Cardiac fibroblast (primary cell): ENCODE measurements at regions not wholly inside any gene's neighbourhood (a gene's known extent, or its start where the extent isn't known, plus 50 kb on each side); places are given as distances from the start of the nearest gene placed in this dataset.
A peak's percentile ranks its signal among the peaks of the same experiment; 100 is the strongest.

Source experiments
- DNase-seq, 2 donors: peaks; one replicate each; pipeline versions ENCODE4 v3.0.0 to v3.0.0-alpha.2; 2010; ENCODE audit warnings: low read depth in 2 of 2
- H3K4me3 ChIP-seq, 2 donors: replicated peaks in 1 of 2; 1 replicate in 1 of 2; 2 replicates in 1 of 2; pipeline ENCODE4 v1.5.1; 2011; ENCODE audit warnings: low read depth in 2 of 2, low read length in 2 of 2, mild to moderate bottlenecking in 2 of 2, moderate library complexity in 1 of 2
- TF ChIP-seq, protein P1 (sequence below): IDR thresholded peaks from one replicate; pipeline ENCODE4 v1.5.1; 2011; ENCODE audit warnings: low read depth, mild to moderate bottlenecking, low read length, inconsistent platforms

GRCh38 chr9:19998823-19999455 is 210.1 kb upstream of the SLC24A2 start:
- H3K4me3 ChIP-seq, result no peak overlapping the region
- TF ChIP-seq, protein P1, sequence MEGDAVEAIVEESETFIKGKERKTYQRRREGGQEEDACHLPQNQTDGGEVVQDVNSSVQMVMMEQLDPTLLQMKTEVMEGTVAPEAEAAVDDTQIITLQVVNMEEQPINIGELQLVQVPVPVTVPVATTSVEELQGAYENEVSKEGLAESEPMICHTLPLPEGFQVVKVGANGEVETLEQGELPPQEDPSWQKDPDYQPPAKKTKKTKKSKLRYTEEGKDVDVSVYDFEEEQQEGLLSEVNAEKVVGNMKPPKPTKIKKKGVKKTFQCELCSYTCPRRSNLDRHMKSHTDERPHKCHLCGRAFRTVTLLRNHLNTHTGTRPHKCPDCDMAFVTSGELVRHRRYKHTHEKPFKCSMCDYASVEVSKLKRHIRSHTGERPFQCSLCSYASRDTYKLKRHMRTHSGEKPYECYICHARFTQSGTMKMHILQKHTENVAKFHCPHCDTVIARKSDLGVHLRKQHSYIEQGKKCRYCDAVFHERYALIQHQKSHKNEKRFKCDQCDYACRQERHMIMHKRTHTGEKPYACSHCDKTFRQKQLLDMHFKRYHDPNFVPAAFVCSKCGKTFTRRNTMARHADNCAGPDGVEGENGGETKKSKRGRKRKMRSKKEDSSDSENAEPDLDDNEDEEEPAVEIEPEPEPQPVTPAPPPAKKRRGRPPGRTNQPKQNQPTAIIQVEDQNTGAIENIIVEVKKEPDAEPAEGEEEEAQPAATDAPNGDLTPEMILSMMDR, result no peak
- DNase-seq, result peak in 1 of 2 donors; percentile 68

DNA sequence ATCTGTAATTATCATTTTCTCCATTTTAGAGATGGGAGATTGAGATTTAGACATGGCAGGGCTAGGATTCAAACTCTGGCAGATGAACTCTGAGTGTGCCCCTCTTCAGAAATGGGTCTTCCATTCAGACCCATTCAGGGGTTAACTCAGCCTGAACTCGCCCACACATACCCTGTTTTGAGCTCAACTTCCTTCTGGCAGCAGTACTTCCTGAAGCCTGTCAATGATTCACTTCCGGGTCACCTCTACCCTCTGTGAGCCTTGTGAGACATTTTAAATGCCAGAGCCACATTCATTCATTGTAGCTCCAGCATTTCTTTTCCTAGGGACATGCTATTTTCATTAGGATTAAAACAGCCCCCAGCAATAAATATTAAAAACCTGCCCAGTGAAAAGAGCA is 209.3 kb upstream of the SLC24A2 start:
- no peak overlapping the region for H3K4me3 ChIP-seq
- peak; percentile 47 to 74 for DNase-seq
- TF ChIP-seq, protein P1, result no peak

DNA sequence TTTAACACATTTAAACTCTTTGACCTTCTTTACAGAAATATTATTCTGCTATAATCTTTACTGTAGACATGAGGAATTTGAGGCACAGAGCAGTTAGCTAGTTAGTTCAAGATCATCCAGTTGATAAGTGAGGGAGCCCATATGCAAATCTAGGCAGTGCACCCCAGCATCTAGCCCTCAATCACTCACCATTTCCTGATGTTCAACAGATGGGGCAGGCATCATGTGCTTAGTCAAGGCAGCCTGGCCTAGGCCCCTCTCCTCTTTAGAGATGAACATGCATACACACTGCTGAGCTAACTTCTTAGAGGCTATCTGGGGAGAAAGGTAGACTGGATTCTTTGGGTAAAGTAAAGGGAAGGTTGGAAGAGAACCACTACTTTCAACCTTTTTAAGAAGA is 206.8 kb upstream of the SLC24A2 start:
- no peak for DNase-seq
- H3K4me3 ChIP-seq, result no peak overlapping the region
- TF ChIP-seq, protein P1, result no peak

DNA sequence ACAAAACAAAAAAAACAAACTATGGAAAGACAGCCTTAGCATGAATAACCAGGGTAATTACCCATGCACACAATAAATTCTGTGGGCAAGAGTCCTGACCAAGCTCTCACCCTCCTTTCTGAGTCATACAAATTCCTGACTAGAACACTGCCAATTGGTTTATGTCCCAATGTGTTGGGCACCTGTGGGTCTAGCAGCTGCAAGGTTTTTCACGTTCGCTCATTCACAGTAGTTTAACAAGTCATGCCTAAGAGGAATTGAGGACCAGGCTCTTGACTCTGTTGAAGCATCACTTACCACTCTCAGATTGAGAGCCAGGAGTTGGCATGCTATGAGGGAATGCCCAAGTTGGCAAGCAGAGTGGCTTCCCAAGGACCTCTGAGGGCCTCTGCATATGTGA is 205.5 kb upstream of the SLC24A2 start:
- peak in 1 of 2 donors; percentile 52 for DNase-seq
- TF ChIP-seq, protein P1, result no peak
- no peak overlapping the region for H3K4me3 ChIP-seq

DNA sequence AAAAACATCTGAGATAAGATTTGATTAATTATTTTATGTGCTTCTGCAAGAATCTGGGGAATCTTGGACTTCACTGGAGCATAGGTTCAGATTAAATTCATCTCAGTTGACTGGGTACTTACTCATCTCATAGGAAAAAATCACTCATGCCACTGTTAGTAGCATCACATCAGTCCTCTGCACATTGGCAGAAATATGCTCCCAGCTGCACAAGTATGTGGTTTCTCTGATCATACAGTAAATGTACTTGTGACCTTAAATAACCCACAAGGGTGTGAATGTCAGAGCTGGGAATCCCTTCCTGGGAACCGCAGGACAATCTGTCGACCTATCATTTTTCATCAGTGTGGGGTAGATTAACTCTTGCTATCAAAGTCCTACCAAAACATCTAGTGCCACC is 203.7 kb upstream of the SLC24A2 start:
- DNase-seq, result peak; percentile 26 to 84
- H3K4me3 ChIP-seq, result no peak overlapping the region
- TF ChIP-seq, protein P1, result no peak

- TF ChIP-seq, protein P1, result no peak
- DNase-seq, result no peak
These were observed 200.4 kb upstream of the SLC24A2 start for GRCh38 chr9:19989213-19989612.

GRCh38 chr9:19988281-19988680 is 199.4 kb upstream of the SLC24A2 start:
- TF ChIP-seq, protein P1, result no peak
- DNase-seq, result no peak
- H3K4me3 ChIP-seq, result no peak overlapping the region

More at GRCh38 chr9:19989213-19989612, 200.4 kb upstream of the SLC24A2 start:
- H3K4me3 ChIP-seq, result no peak overlapping the region
